ENCODE measurements at regions not wholly inside any gene's neighbourhood (a gene's known extent, or its start where the extent isn't known, plus 50 kb on each side); places are given as distances from the start of the nearest gene placed in this dataset.

GRCh38 chr10:53025172-53025711, 252.7 kb upstream of the MBL2 start:
- Mint-ChIP-seq H3K27me3 (ENCODE audit: low read depth) (no peaks in the 10 kb centered on the region), H3K27ac (no peak overlapping the region), H3K36me3 (ENCODE audit: low read depth) (no peaks in the 10 kb centered on the region), H3K4me3 (no peak overlapping the region), H3K4me1 (ENCODE audit: low read depth) (no peaks in the 10 kb centered on the region), H3K9me3 (peaks cover 6% of the 10 kb centered on the region)

GRCh38 chr10:53023411-53023810, 250.8 kb upstream of the MBL2 start:
- Mint-ChIP-seq H3K9me3 (peaks cover 6% of the 10 kb centered on the region), H3K36me3 (ENCODE audit: low read depth) (no peaks in the 10 kb centered on the region), H3K27me3 (ENCODE audit: low read depth) (no peaks in the 10 kb centered on the region), H3K27ac (no peak overlapping the region), H3K4me1 (ENCODE audit: low read depth) (no peaks in the 10 kb centered on the region), H3K4me3 (no peak overlapping the region)

- no peak overlapping the region for H3K27ac Mint-ChIP-seq
- peaks cover 1% of the 10 kb centered on the region for H3K9me3 Mint-ChIP-seq
- no peak overlapping the region for H3K4me3 Mint-ChIP-seq
- no peaks in the 10 kb centered on the region for H3K27me3 Mint-ChIP-seq (ENCODE audit: low read depth)
- H3K36me3 Mint-ChIP-seq (ENCODE audit: low read depth): no peaks in the 10 kb centered on the region
- no peaks in the 10 kb centered on the region for H3K4me1 Mint-ChIP-seq (ENCODE audit: low read depth)
Observed at GRCh38 chr10:53022611-53023088, 250.1 kb upstream of the MBL2 start.

- Mint-ChIP-seq H3K27ac (no peak overlapping the region), H3K4me1 (ENCODE audit: low read depth) (no peaks in the 10 kb centered on the region)
Observed at GRCh38 chr10:53013201-53013810, 240.7 kb upstream of the MBL2 start.

GRCh38 chr10:53009961-53010907, 237.7 kb upstream of the MBL2 start:
- no peaks in the 10 kb centered on the region for H3K9me3 Mint-ChIP-seq
- no peaks in the 10 kb centered on the region for H3K36me3 Mint-ChIP-seq (ENCODE audit: low read depth)
- no peaks in the 10 kb centered on the region for H3K27me3 Mint-ChIP-seq (ENCODE audit: low read depth)
- H3K4me1 Mint-ChIP-seq (ENCODE audit: low read depth): no peaks in the 10 kb centered on the region
- H3K27ac Mint-ChIP-seq: no peak overlapping the region
- H3K4me3 Mint-ChIP-seq: no peak overlapping the region

More at GRCh38 chr10:53013201-53013810, 240.7 kb upstream of the MBL2 start:
- H3K27me3 Mint-ChIP-seq (ENCODE audit: low read depth): no peaks in the 10 kb centered on the region
- no peaks in the 10 kb centered on the region for H3K36me3 Mint-ChIP-seq (ENCODE audit: low read depth)
- H3K9me3 Mint-ChIP-seq: no peaks in the 10 kb centered on the region
- H3K4me3 Mint-ChIP-seq: no peak overlapping the region

GRCh38 chr10:53007527-53007842, 234.9 kb upstream of the MBL2 start:
- Mint-ChIP-seq H3K36me3 (ENCODE audit: low read depth) (no peaks in the 10 kb centered on the region), H3K9me3 (no peaks in the 10 kb centered on the region), H3K27me3 (ENCODE audit: low read depth) (no peaks in the 10 kb centered on the region), H3K4me3 (no peak overlapping the region), H3K27ac (no peak overlapping the region), H3K4me1 (ENCODE audit: low read depth) (no peaks in the 10 kb centered on the region)

GRCh38 chr10:53006663-53007526, 234.3 kb upstream of the MBL2 start:
- Mint-ChIP-seq H3K4me3 (no peak overlapping the region), H3K4me1 (ENCODE audit: low read depth) (no peaks in the 10 kb centered on the region), H3K9me3 (no peaks in the 10 kb centered on the region), H3K27me3 (ENCODE audit: low read depth) (no peaks in the 10 kb centered on the region), H3K27ac (no peak overlapping the region), H3K36me3 (ENCODE audit: low read depth) (no peaks in the 10 kb centered on the region)

- Mint-ChIP-seq H3K36me3 (ENCODE audit: low read depth) (no peaks in the 10 kb centered on the region), H3K9me3 (no peaks in the 10 kb centered on the region), H3K4me1 (ENCODE audit: low read depth) (no peaks in the 10 kb centered on the region), H3K27me3 (ENCODE audit: low read depth) (no peaks in the 10 kb centered on the region), H3K27ac (no peak overlapping the region), H3K4me3 (no peak overlapping the region)
Observed at GRCh38 chr10:53005612-53006345, 233.2 kb upstream of the MBL2 start.

- Mint-ChIP-seq H3K27me3 (ENCODE audit: low read depth) (no peaks in the 10 kb centered on the region), H3K4me3 (no peak overlapping the region), H3K9me3 (no peaks in the 10 kb centered on the region), H3K4me1 (ENCODE audit: low read depth) (no peaks in the 10 kb centered on the region), H3K27ac (no peak overlapping the region), H3K36me3 (ENCODE audit: low read depth) (no peaks in the 10 kb centered on the region)
Observed at GRCh38 chr10:53003094-53003493, 230.5 kb upstream of the MBL2 start.

- Mint-ChIP-seq H3K4me3 (no peak overlapping the region), H3K36me3 (ENCODE audit: low read depth) (no peaks in the 10 kb centered on the region), H3K9me3 (no peaks in the 10 kb centered on the region), H3K27ac (no peak overlapping the region), H3K27me3 (ENCODE audit: low read depth) (no peaks in the 10 kb centered on the region), H3K4me1 (ENCODE audit: low read depth) (no peaks in the 10 kb centered on the region)
Observed at GRCh38 chr10:52999681-53000080, 227.1 kb upstream of the MBL2 start.

- Mint-ChIP-seq H3K27me3 (ENCODE audit: low read depth) (no peaks in the 10 kb centered on the region), H3K4me1 (ENCODE audit: low read depth) (no peaks in the 10 kb centered on the region), H3K4me3 (no peak overlapping the region), H3K9me3 (no peaks in the 10 kb centered on the region), H3K36me3 (ENCODE audit: low read depth) (no peaks in the 10 kb centered on the region), H3K27ac (no peak overlapping the region)
Observed at GRCh38 chr10:52999258-52999657, 226.7 kb upstream of the MBL2 start.

GRCh38 chr10:52997007-52997406, 224.4 kb upstream of the MBL2 start:
- Mint-ChIP-seq H3K9me3 (no peaks in the 10 kb centered on the region), H3K4me3 (no peak overlapping the region), H3K4me1 (ENCODE audit: low read depth) (no peaks in the 10 kb centered on the region), H3K27me3 (ENCODE audit: low read depth) (no peaks in the 10 kb centered on the region), H3K27ac (no peak overlapping the region), H3K36me3 (ENCODE audit: low read depth) (no peaks in the 10 kb centered on the region)

GRCh38 chr10:52994370-52994769, 221.8 kb upstream of the MBL2 start:
- Mint-ChIP-seq H3K27me3 (ENCODE audit: low read depth) (no peaks in the 10 kb centered on the region), H3K4me3 (no peak overlapping the region), H3K27ac (no peak overlapping the region), H3K9me3 (no peaks in the 10 kb centered on the region), H3K4me1 (ENCODE audit: low read depth) (no peaks in the 10 kb centered on the region), H3K36me3 (ENCODE audit: low read depth) (no peaks in the 10 kb centered on the region)

GRCh38 chr10:52993109-52993508, 220.5 kb upstream of the MBL2 start:
- Mint-ChIP-seq H3K4me1 (ENCODE audit: low read depth) (no peaks in the 10 kb centered on the region), H3K9me3 (no peaks in the 10 kb centered on the region), H3K27me3 (ENCODE audit: low read depth) (no peaks in the 10 kb centered on the region), H3K4me3 (no peak overlapping the region), H3K36me3 (ENCODE audit: low read depth) (no peaks in the 10 kb centered on the region), H3K27ac (no peak overlapping the region)

All from T-helper 1 cell treated with Interleukin-12 subunit alpha and Interleukin-12 subunit beta and Interleukin-4 antibody, amounts not matched to agents 30 μg/mL and 1 μg/mL, for 36 hours (primary cell).